EL (cell line): ENCODE measurements at regions not wholly inside any gene's neighbourhood (a gene's known extent, or its start where the extent isn't known, plus 50 kb on each side); places are given as distances from the start of the nearest gene placed in this dataset.

ENCODE experiments used
- DNase-seq: peaks from one replicate; pipeline ENCODE4 v3.0.0-alpha.2; 2016

- DNase-seq = no peak
Measured at GRCh38 chr4:3832536-3833220, 66.5 kb downstream of the ADRA2C start.

DNA sequence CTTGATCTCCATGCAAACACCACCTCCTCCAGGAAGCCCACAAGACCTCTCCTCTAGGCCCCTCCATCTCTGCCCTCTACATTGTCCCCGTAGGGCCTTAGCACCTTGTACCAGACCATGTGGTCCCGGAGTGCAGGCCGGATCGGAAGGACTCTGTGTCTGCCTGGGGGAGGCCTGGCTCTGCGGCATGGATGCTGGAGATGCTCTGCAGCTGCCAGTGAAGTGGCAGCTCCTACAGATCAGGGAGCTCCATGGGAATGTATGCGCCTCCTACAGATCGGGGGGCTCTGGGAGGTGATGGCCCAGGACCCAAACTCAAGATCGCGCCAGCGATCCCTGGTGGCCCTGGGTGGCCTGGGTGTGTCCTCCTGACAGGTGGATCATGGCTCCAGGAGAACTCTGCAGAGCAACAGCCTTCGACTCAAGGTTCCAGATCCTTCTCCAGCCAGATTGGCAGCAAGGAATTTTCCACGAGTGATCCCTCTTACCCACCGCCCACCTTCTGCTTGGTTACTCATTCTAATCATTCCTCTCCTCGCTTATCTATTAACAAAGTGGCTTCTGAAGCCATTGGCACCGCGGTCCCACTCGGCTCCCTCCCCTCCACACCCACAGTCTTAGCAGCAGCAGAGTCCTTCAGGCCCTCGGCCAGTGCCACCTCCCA is 67.3 kb downstream of the ADRA2C start:
- DNase-seq = no peak

DNA sequence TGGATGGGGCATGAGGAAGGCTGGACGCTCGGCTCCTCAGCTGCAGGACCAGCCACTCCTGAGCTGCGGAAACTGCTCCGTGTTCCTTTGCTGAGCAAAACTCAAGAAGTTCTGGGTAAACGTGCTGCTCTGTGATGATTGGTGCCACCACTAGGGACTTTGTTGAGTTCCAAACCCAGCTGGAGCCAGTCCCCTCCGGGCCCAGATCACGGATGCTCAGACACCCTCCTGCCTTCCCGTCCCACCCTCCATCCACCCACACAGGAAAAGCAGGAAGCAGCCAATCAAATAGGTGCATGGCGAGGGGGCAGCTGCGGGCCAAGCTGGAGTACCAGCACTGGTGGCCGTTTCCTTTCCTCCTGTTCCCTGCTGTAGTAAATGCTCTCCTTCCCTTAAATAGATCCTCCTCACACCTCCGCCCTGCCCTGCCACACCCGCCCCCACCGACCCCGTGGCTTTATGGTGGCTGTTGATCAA is 68.0 kb downstream of the ADRA2C start:
- DNase-seq = no peak

GRCh38 chr4:3834663-3835521 is 68.7 kb downstream of the ADRA2C start:
- DNase-seq = no peak

GRCh38 chr4:3835527-3836405 is 69.6 kb downstream of the ADRA2C start:
- DNase-seq = no peak

GRCh38 chr4:3836406-3836755 is 70.2 kb downstream of the ADRA2C start:
- no peak for DNase-seq

DNA sequence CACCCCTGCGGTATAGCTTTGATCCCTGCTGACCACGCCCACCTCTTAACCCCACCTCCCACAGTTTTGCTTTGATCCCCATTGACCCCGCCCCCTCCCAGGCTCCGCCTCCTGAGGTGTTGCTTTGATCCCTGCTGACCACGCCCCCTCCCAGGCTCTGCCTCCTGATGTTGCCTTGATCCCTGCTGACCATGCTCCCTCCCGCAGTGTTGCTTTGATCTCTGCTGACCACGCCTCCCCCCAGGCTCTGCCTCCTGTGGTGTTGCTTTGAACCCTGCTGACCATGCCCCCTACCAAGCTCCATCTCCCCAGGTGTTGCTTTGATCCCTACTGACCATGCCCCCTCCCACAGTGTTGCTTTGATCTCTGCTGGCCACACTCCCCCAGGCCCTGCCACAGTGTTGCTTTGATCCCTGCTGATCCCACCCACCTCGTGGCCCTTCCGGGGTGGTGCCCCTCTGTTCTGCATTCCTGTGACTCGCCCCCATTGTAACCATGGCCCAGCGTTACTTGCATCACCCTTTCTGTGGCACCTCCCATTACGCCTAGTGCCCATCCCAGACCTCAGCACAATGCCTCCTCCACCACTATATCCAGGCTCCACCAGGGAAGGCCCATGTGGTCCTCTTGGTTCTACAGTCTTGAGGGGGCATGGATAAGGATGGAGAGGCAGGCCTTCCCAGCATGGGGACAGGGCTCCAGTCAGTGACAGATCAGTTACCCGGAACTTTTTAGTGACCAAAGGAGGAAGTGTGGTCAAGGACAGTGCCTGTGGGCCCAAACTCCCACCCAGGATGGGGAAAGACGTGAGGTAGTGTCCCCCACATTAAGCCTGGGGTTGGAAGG is 70.8 kb downstream of the ADRA2C start:
- DNase-seq = peak; percentile 7

GRCh38 chr4:3838437-3839380 is 72.5 kb downstream of the ADRA2C start:
- DNase-seq = no peak

GRCh38 chr4:3845094-3845743 is 79.0 kb downstream of the ADRA2C start:
- no peak for DNase-seq

- DNase-seq = no peak
Measured at GRCh38 chr4:3845744-3846429, 79.7 kb downstream of the ADRA2C start.

GRCh38 chr4:3847211-3847940 is 81.2 kb downstream of the ADRA2C start:
- no peak for DNase-seq

- DNase-seq = no peak
Measured at GRCh38 chr4:3848323-3848722, 82.1 kb downstream of the ADRA2C start.

- no peak for DNase-seq
Measured at GRCh38 chr4:3849140-3849539, 83.0 kb downstream of the ADRA2C start.

DNA sequence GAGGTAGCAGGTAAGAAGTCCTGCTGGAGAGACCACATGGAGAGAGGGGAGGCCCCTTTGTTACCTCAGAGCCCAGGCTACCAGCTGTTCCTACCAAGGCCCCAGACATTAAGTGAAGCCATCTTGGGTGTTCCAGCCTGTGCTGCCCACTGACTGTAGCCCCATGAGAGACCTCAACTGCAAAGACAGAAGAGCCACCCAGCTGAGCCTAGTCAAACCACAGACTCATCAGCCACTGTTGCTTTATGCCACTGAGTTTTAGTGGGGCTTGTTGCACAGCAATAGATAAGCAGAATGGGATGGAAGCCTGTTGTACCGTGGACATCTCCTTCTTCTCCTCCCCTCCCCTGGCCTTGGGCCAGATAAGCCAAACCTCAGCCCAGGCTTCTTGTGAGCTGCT is 83.9 kb downstream of the ADRA2C start:
- no peak for DNase-seq

DNA sequence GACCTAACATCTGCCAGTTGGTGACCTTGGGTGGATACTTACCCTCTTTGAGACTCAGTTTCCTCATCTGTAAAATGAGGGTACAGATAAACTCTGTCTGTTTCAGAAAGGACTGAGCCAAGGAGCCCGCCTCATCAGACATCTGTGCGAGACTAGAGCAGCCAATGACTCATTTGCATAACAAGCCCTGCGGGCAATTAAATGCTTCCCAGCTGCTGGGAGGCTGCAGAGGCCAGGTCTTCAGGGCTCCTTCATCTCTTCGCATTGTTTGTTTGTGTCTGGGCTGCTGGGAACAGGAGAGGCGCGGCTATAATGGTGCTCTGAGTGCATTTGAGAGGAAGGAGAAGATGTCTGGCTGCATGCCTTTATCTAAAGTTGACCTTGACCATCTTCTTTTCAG is 85.0 kb downstream of the ADRA2C start:
- peak; percentile 80 for DNase-seq

DNA sequence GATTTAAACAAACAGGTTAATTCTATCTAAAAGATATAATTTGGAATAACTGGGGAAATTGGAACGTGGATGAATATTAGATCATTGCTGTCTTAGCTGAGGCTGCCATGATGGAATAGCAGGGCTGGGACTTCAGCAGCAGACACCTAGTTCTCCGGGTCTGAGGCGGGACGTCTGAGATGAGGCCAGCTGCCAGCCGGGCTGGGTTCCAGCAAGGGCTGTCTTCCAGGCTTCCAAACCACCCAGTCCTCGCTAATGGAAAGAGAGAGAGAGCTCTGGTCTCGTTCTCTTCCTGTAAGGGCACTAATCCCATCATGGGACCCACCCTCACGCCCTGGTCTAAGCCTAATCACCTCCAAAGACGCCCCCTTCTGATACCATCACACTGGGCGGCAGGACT is 85.7 kb downstream of the ADRA2C start:
- DNase-seq = no peak

DNA sequence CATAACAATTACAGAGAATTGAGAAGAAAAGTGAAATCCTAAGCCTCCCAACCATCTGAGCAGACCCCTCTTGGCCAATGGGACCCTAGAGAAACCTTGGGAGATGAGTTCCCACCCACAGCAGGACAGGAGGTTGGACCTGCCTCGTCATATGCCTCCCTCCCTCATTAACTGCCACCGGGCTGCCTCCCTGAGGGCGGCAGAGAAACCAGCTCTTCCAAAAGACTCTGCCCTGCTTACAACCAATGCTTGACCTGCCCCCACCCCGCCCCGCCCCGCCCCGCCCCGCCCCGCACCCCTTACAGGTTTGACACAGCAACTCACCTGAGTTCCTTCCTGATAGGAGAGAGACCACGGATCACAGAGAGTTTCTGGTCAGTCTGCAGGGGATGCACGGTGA is 86.1 kb downstream of the ADRA2C start:
- no peak for DNase-seq

DNA sequence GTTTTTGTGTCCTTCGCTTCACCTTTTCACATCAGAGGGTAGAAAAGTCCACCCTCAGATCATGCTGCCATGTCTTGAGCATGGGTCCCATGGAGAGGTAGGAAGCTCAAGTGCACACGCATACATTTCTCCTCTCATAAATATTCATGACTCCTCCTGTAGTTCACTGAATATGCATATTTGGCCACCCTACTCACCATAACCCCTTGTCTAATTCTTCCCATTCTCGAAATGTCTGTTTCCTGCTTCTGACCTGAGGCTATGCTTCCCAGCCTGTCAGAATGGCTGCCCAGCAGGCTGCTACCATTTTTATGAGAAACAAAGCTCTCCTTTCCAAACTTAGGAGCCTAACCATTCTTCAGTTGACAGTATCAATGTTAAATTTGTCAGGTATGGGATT is 86.5 kb downstream of the ADRA2C start:
- DNase-seq = no peak
